ENCODE measurements at regions not wholly inside any gene's neighbourhood (a gene's known extent, or its start where the extent isn't known, plus 50 kb on each side); places are given as distances from the start of the nearest gene placed in this dataset.
"Not testable (repeated sequence)": the region's sequence is repeated elsewhere in the genome, so short reads cannot be mapped to it uniquely, and the experiment has no call there.

DNA sequence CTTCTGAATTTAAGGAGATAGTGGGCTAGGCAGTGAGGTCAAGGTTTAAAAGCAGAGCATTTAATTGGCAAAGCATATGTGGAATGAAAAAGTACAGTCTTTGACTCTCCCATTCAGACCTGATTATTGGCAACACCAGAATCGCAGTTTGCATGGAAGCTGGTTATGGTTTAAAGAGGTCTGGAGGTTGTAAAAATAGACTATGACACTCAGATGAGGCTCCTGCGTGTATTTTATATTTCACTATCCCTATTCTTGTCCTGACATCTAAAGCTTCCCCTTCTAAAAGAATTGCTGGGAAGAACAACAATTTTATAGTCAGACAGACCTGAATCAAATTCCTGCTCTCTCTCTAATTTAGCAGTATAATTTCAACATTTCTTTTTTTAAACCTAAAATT is 302.9 kb downstream of the PCDH7 start:
- no peaks in the 10 kb centered on the region for H3K4me1 ChIP-seq (ENCODE audit: control insufficient read depth, insufficient read depth, low read length)
- H3K9ac ChIP-seq (ENCODE audit: low read length): no peak overlapping the region
- H3K9me3 ChIP-seq (ENCODE audit: control insufficient read depth, low read length): no peaks in the 10 kb centered on the region
- no peaks in the 10 kb centered on the region for H3K36me3 ChIP-seq (ENCODE audit: control insufficient read depth, insufficient read depth, low read length, severe bottlenecking)
- DNase-seq (ENCODE audit: low read depth): no peak
- H3K27me3 ChIP-seq (replicated peaks; ENCODE audit: control insufficient read depth, insufficient read depth, low read length): no peaks in the 10 kb centered on the region
- no peak overlapping the region for H3K4me3 ChIP-seq (ENCODE audit: low read length)

DNA sequence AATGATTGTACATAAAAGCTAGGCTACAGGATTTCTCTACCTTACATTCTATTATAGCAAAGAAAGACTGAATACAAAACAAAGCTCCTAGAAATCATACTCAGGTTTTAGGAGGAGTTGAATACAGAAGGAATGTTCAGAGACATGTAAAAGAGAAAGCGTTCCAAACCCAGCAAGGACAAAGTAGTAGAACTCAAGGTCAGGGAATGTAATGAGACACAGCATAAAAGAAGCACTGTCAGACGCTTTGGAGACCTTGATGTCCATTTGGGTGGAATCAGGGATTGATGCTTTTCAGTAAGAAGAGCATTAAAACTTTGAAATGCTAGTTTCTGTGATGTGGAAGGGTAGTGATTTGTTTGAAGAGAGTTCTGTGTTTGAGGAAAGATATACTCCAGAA is 303.6 kb downstream of the PCDH7 start:
- no peak overlapping the region for H3K4me3 ChIP-seq (ENCODE audit: low read length)
- no peaks in the 10 kb centered on the region for H3K36me3 ChIP-seq (ENCODE audit: control insufficient read depth, insufficient read depth, low read length, severe bottlenecking)
- no peaks in the 10 kb centered on the region for H3K9me3 ChIP-seq (ENCODE audit: control insufficient read depth, low read length)
- DNase-seq (ENCODE audit: low read depth): no peak
- H3K27me3 ChIP-seq (replicated peaks; ENCODE audit: control insufficient read depth, insufficient read depth, low read length): no peaks in the 10 kb centered on the region
- no peaks in the 10 kb centered on the region for H3K4me1 ChIP-seq (ENCODE audit: control insufficient read depth, insufficient read depth, low read length)
- no peak overlapping the region for H3K9ac ChIP-seq (ENCODE audit: low read length)

DNA sequence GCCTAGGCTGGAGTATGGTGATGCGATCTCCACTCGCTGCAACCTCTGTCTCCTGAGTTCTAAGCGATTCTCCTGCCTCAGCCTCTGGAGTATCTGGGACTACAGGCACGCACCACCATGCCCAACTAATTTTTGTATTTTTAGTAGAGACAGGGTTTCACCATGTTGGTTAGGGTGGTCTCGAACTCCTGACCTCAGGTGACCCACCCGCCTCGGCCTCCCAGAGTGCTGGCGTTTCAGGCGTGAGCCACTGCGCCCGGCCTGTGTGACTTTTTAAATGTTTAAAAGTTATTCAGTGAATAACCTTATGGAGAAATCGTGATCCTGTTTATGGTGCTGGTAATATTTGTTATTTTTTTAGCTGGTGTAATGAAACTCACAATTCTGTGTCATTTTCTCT is 304.6 kb downstream of the PCDH7 start:
- H3K9me3 ChIP-seq (ENCODE audit: control insufficient read depth, low read length); H3K4me1 ChIP-seq (ENCODE audit: control insufficient read depth, insufficient read depth, low read length); H3K27me3 ChIP-seq (replicated peaks; ENCODE audit: control insufficient read depth, insufficient read depth, low read length); H3K4me3 ChIP-seq (ENCODE audit: low read length); H3K36me3 ChIP-seq (ENCODE audit: control insufficient read depth, insufficient read depth, low read length, severe bottlenecking); H3K9ac ChIP-seq (ENCODE audit: low read length); DNase-seq (ENCODE audit: low read depth): not testable (repeated sequence)

DNA sequence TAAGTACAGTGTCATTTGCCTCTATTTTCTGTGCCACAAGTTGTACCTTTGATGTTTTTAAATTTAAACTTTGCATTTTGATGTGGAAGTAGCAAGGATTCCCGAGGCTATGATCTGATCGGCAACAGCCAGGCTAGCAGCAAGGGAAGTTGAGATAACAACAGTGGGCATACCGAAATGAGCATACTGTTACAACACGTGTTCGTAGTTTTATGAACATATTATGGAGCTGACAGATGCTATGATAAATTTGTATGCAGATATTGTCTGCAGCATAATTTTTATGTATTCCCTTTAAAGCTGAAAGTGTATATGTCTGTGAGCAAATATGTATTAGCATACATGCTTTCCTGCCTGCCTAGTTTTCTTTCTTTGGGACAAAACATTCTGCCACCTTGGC is 306.1 kb downstream of the PCDH7 start:
- H3K4me1 ChIP-seq (ENCODE audit: control insufficient read depth, insufficient read depth, low read length): no peaks in the 10 kb centered on the region
- no peaks in the 10 kb centered on the region for H3K9me3 ChIP-seq (ENCODE audit: control insufficient read depth, low read length)
- no peaks in the 10 kb centered on the region for H3K27me3 ChIP-seq (replicated peaks; ENCODE audit: control insufficient read depth, insufficient read depth, low read length)
- no peak overlapping the region for H3K9ac ChIP-seq (ENCODE audit: low read length)
- H3K36me3 ChIP-seq (ENCODE audit: control insufficient read depth, insufficient read depth, low read length, severe bottlenecking): no peaks in the 10 kb centered on the region
- no peak overlapping the region for H3K4me3 ChIP-seq (ENCODE audit: low read length)
- DNase-seq (ENCODE audit: low read depth): no peak

DNA sequence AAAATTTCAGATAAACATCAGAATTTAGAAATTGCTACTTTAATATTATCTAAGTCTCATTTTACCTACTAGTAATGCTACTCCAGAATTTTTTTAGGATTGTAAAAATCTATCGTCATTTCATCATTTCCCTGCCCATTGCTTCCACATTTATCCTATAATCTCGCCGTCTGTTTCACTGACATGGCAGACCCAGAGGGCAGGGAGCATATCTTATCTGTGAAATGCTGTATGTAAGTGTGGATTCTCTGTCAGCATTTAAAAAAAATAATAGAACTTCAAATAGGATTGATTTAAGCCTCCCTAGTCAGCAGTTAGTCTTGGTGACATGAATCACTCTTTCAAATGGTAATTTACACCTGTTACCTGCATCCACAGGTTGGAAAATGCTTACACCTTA is 314.4 kb downstream of the PCDH7 start:
- no peak overlapping the region for H3K4me3 ChIP-seq (ENCODE audit: low read length)
- no peak for DNase-seq (ENCODE audit: low read depth)
- no peak overlapping the region for H3K9ac ChIP-seq (ENCODE audit: low read length)
- H3K4me1 ChIP-seq (ENCODE audit: control insufficient read depth, insufficient read depth, low read length): no peaks in the 10 kb centered on the region
- H3K36me3 ChIP-seq (ENCODE audit: control insufficient read depth, insufficient read depth, low read length, severe bottlenecking): no peaks in the 10 kb centered on the region
- no peaks in the 10 kb centered on the region for H3K27me3 ChIP-seq (replicated peaks; ENCODE audit: control insufficient read depth, insufficient read depth, low read length)
- H3K9me3 ChIP-seq (ENCODE audit: control insufficient read depth, low read length): no peaks in the 10 kb centered on the region

DNA sequence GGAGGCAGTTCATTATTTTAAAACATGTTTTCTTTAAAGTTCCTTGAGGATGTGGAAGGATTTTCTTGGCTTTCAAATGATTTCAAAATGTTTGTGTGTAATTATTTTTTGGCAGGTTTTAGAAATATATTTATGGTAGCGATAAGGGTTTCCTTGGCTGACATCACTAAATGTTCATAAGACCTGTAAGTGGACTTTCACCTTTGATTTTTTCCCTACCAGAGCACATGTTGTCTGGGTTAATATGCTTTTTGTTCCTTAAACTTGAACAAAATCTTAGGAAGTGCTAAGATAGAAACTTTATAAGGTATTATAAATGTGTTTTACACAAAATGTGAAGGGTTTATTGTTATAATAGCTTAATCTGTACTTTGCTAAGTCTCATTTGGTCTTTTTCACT is 315.6 kb downstream of the PCDH7 start:
- Histone ChIP-seq H3K27me3 (replicated peaks; ENCODE audit: control insufficient read depth, insufficient read depth, low read length) (no peaks in the 10 kb centered on the region), H3K4me3 (ENCODE audit: low read length) (no peak overlapping the region), H3K9ac (ENCODE audit: low read length) (no peak overlapping the region), H3K9me3 (ENCODE audit: control insufficient read depth, low read length) (no peaks in the 10 kb centered on the region), H3K4me1 (ENCODE audit: control insufficient read depth, insufficient read depth, low read length) (no peaks in the 10 kb centered on the region), H3K36me3 (ENCODE audit: control insufficient read depth, insufficient read depth, low read length, severe bottlenecking) (no peaks in the 10 kb centered on the region)
- DNase-seq (ENCODE audit: low read depth): no peak

DNA sequence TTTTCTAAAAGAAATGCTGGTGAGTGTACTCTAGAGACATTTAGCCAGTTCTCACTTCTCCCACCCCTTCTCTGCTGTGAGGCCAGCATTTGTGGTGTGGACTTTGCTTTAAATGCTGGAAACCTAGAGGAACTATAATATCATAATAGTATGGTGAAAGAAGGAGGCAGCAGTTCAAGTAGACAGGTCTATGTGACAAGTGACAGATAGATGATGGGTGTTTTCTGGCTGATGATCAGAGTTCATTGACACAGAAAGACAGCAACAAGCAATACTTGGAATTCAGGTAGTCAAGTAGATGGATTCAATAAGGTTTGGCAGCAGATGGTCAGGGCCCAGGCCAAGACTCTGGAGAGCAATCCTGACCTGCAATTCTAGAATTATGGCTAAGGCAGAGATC is 317.5 kb downstream of the PCDH7 start:
- no peak overlapping the region for H3K4me3 ChIP-seq (ENCODE audit: low read length)
- H3K9me3 ChIP-seq (ENCODE audit: control insufficient read depth, low read length): no peaks in the 10 kb centered on the region
- H3K4me1 ChIP-seq (ENCODE audit: control insufficient read depth, insufficient read depth, low read length): no peaks in the 10 kb centered on the region
- no peaks in the 10 kb centered on the region for H3K27me3 ChIP-seq (replicated peaks; ENCODE audit: control insufficient read depth, insufficient read depth, low read length)
- H3K9ac ChIP-seq (ENCODE audit: low read length): no peak overlapping the region
- DNase-seq (ENCODE audit: low read depth): no peak
- H3K36me3 ChIP-seq (ENCODE audit: control insufficient read depth, insufficient read depth, low read length, severe bottlenecking): no peaks in the 10 kb centered on the region

DNA sequence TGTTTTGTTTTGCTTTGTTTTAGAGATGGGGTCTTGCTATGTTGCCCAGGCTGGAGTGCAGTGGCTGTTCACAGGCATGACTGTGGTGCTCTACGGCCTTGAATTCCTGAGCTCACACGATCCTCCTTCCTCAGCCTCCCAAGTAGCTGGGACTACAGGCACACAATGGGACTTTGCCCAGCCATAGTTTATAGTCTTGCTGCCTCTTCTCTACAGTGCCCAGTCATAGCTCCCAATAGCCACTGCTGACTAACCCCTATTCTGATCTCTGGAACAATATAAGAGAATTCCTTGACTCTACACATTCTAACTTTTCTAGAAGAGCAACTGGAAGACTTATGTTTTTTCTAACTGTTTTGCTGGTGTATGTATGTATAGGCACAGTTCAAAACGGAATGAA is 319.2 kb downstream of the PCDH7 start:
- no peaks in the 10 kb centered on the region for H3K27me3 ChIP-seq (replicated peaks; ENCODE audit: control insufficient read depth, insufficient read depth, low read length)
- H3K9ac ChIP-seq (ENCODE audit: low read length): no peak overlapping the region
- H3K4me1 ChIP-seq (ENCODE audit: control insufficient read depth, insufficient read depth, low read length): no peaks in the 10 kb centered on the region
- H3K9me3 ChIP-seq (ENCODE audit: control insufficient read depth, low read length): no peaks in the 10 kb centered on the region
- DNase-seq (ENCODE audit: low read depth): no peak
- H3K4me3 ChIP-seq (ENCODE audit: low read length): no peak overlapping the region
- H3K36me3 ChIP-seq (ENCODE audit: control insufficient read depth, insufficient read depth, low read length, severe bottlenecking): no peaks in the 10 kb centered on the region

DNA sequence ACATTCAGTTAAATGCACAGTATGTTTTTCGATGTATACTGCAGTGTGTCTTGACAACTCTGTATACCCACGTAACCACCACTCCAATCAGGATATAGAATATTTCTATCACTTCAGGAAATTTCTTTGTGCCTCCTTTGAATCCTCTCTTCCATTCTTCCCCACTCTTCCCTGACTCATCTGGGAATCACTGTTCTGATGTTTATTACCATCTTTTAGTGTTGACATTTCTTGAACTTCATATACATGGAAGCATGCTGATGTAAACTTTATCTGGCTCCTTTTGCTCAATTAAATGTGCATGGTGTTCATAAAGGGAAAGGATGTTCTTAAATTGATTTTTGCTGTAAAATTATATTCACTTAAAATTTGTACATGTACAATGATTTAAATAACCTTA is 319.9 kb downstream of the PCDH7 start:
- Histone ChIP-seq H3K27me3 (replicated peaks; ENCODE audit: control insufficient read depth, insufficient read depth, low read length) (no peaks in the 10 kb centered on the region), H3K36me3 (ENCODE audit: control insufficient read depth, insufficient read depth, low read length, severe bottlenecking) (no peaks in the 10 kb centered on the region), H3K9ac (ENCODE audit: low read length) (no peak overlapping the region), H3K9me3 (ENCODE audit: control insufficient read depth, low read length) (no peaks in the 10 kb centered on the region), H3K4me3 (ENCODE audit: low read length) (no peak overlapping the region), H3K4me1 (ENCODE audit: control insufficient read depth, insufficient read depth, low read length) (no peaks in the 10 kb centered on the region)
- no peak for DNase-seq (ENCODE audit: low read depth)

DNA sequence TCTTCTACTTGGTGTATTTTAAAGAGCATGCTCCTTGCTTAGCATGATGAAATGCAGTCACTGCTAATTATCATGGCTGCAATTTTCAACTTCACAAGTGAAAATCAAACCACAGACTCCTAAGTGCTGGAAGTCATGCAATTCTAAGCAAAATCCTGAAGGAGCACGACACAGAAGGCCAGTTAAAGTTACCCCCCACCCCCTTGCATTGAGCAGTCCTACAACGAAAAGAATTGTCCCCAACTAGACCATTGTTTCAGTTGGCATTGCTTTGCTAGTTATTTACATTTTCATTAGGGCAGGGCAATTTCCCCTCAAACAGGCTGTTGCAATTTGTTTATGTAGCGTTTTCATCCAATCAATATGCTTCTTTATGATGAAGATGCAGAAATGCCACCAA is 321.2 kb downstream of the PCDH7 start:
- Histone ChIP-seq H3K9me3 (ENCODE audit: control insufficient read depth, low read length) (no peaks in the 10 kb centered on the region), H3K4me3 (ENCODE audit: low read length) (no peak overlapping the region), H3K36me3 (ENCODE audit: control insufficient read depth, insufficient read depth, low read length, severe bottlenecking) (no peaks in the 10 kb centered on the region), H3K27me3 (replicated peaks; ENCODE audit: control insufficient read depth, insufficient read depth, low read length) (no peaks in the 10 kb centered on the region), H3K4me1 (ENCODE audit: control insufficient read depth, insufficient read depth, low read length) (no peaks in the 10 kb centered on the region), H3K9ac (ENCODE audit: low read length) (no peak overlapping the region)
- DNase-seq (ENCODE audit: low read depth): no peak

DNA sequence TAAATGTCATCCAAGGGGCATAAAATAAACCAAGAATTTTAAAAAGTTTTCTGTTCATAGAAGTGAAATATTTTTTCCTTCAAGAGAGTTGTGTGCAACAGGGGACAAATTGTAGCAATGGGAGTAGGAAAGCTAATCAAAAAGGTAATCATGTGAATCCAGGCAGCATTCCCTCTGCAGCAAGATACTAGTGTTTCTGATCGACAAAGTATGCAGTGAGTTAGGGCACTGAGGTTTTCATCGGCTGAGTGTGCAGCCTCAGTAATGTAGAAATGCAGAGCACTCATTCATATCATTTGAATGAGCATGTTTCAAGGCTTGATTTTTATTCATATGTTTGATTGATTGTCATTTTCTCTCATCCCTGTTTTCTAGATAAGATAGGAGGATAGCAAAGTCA is 321.7 kb downstream of the PCDH7 start:
- Histone ChIP-seq H3K4me3 (ENCODE audit: low read length) (no peak overlapping the region), H3K36me3 (ENCODE audit: control insufficient read depth, insufficient read depth, low read length, severe bottlenecking) (no peaks in the 10 kb centered on the region), H3K9ac (ENCODE audit: low read length) (no peak overlapping the region)

DNA sequence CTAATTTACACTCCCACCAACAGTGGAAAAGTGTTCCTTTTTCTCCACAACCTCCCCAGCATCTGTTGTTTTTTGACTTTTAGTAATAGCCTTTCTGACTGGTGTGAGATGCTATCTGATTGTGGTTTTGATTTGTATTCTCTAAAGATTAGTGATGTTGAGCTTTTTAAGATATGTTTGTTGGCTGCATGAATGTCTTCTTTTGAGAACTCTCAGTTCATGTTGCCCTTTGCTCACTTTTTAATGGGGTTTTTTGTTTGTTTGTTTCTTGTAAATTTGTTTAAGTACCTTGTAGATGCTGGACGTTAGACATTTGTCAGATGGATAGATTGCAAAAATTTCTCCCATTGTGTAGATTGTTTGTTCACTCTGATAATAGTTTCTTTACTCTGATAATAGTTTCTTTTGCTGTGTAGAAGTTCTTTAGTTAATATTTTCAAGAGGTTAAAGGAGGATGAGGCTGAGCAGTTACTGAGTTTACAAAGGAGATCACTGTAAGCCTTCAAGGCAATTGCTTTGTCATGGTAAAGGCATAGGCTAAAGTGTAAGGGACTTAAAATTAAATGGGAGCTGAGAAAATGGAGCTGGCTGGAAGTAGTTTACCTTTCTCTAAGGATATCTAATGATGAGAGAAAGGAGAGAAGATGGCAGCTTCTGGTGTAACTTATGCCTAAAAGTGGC is 323.4 kb downstream of the PCDH7 start:
- Histone ChIP-seq H3K36me3 (ENCODE audit: control insufficient read depth, insufficient read depth, low read length, severe bottlenecking) (no peaks in the 10 kb centered on the region), H3K4me1 (ENCODE audit: control insufficient read depth, insufficient read depth, low read length) (no peaks in the 10 kb centered on the region), H3K9me3 (ENCODE audit: control insufficient read depth, low read length) (no peaks in the 10 kb centered on the region), H3K4me3 (ENCODE audit: low read length) (no peak overlapping the region), H3K27me3 (replicated peaks; ENCODE audit: control insufficient read depth, insufficient read depth, low read length) (no peaks in the 10 kb centered on the region), H3K9ac (ENCODE audit: low read length) (no peak overlapping the region)
- no peak for DNase-seq (ENCODE audit: low read depth)

More for the DNA sequence above, 321.7 kb downstream of the PCDH7 start:
- Histone ChIP-seq H3K4me1 (ENCODE audit: control insufficient read depth, insufficient read depth, low read length) (no peaks in the 10 kb centered on the region), H3K27me3 (replicated peaks; ENCODE audit: control insufficient read depth, insufficient read depth, low read length) (no peaks in the 10 kb centered on the region), H3K9me3 (ENCODE audit: control insufficient read depth, low read length) (no peaks in the 10 kb centered on the region)
- no peak for DNase-seq (ENCODE audit: low read depth)

Data from adipocyte (in vitro differentiated cells).